ENCODE measurements at regions not wholly inside any gene's neighbourhood (a gene's known extent, or its start where the extent isn't known, plus 50 kb on each side); places are given as distances from the start of the nearest gene placed in this dataset.

DNA sequence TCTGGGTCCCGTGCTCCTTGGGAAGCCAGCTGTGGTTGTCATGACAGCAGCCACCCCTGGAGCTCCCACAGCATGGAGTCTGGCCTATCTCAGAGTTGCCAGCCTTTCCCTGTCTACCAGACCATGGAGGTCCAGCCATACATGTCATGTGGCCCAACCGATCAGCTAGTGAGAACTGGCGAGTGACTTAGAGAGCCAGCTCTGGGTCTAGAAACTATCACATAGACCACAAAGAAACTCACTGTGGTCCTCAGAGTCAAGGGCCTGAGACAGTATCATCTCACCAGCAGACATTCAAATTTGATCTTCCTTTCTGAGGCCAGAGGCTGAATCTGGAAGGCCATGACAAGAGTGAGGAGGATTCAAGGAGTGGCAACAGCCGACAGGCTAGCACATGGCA, 223.3 kb upstream of the GPR26 start:
- Histone ChIP-seq H3K27me3 (ENCODE audit: control insufficient read depth in 2 of 2, insufficient read depth in 2 of 2, low read length in 2 of 2) (no peaks in the 10 kb centered on the region), H3K4me3 (replicated peaks in 1 of 3; ENCODE audit: low read depth in 2 of 3, low read length in 3 of 3) (no peak overlapping the region), H3K9me3 (replicated peaks in 1 of 2; ENCODE audit: control insufficient read depth in 1 of 2, insufficient read depth in 1 of 2, low read length in 2 of 2) (no peaks in the 10 kb centered on the region), H2AFZ (ENCODE audit: insufficient read depth, low read depth, low read length, poor library complexity, severe bottlenecking) (no peak overlapping the region), H4K20me1 (ENCODE audit: insufficient read depth, low read length) (no peaks in the 10 kb centered on the region), H3K36me3 (replicated peaks in 1 of 2; ENCODE audit: control insufficient read depth in 1 of 2, insufficient read depth in 2 of 2, low read length in 2 of 2) (no peaks in the 10 kb centered on the region), H3K9ac (ENCODE audit: insufficient read depth, low read length, poor library complexity, severe bottlenecking) (no peak overlapping the region), H3K4me2 (replicated peaks; ENCODE audit: extremely low read depth, low read length, poor library complexity, severe bottlenecking) (no peak overlapping the region), H3K79me2 (ENCODE audit: insufficient read depth, low read length) (no peaks in the 10 kb centered on the region), H3K4me1 (ENCODE audit: control insufficient read depth in 1 of 2, insufficient read depth in 2 of 2, low read length in 2 of 2) (peaks cover 4 to 7% of the 10 kb centered on the region in 2 donors), H3K27ac (ENCODE audit: low read depth in 1 of 2, low read length in 2 of 2) (no peak overlapping the region)
- 90% methylated on average over 4 of the region's 4 CpGs for WGBS (ENCODE audit: insufficient coverage)
- H3K27ac Mint-ChIP-seq, result no peak overlapping the region
- no peak for DNase-seq
- H3K4me3 Mint-ChIP-seq, result peak overlapping the region in 1 of 2 donors; percentile 35
- H3K4me1 Mint-ChIP-seq, result peaks cover 10% of the 10 kb centered on the region
- intact Hi-C loops (cut with micrococcal nuclease), result no loop called here
- no peaks in the 10 kb centered on the region for H3K36me3 Mint-ChIP-seq
- peaks cover 4 to 33% (median 24%) of the 10 kb centered on the region in 3 donors for H3K27me3 Mint-ChIP-seq (ENCODE audit: low read depth in 3 of 3)
- TF ChIP-seq, protein P1, sequence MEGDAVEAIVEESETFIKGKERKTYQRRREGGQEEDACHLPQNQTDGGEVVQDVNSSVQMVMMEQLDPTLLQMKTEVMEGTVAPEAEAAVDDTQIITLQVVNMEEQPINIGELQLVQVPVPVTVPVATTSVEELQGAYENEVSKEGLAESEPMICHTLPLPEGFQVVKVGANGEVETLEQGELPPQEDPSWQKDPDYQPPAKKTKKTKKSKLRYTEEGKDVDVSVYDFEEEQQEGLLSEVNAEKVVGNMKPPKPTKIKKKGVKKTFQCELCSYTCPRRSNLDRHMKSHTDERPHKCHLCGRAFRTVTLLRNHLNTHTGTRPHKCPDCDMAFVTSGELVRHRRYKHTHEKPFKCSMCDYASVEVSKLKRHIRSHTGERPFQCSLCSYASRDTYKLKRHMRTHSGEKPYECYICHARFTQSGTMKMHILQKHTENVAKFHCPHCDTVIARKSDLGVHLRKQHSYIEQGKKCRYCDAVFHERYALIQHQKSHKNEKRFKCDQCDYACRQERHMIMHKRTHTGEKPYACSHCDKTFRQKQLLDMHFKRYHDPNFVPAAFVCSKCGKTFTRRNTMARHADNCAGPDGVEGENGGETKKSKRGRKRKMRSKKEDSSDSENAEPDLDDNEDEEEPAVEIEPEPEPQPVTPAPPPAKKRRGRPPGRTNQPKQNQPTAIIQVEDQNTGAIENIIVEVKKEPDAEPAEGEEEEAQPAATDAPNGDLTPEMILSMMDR (IDR thresholded peaks at IDR 0.05), result no peak
- H3K9me3 Mint-ChIP-seq, result peaks cover 0 to 12% (median 0%) of the 10 kb centered on the region in 7 donors

DNA sequence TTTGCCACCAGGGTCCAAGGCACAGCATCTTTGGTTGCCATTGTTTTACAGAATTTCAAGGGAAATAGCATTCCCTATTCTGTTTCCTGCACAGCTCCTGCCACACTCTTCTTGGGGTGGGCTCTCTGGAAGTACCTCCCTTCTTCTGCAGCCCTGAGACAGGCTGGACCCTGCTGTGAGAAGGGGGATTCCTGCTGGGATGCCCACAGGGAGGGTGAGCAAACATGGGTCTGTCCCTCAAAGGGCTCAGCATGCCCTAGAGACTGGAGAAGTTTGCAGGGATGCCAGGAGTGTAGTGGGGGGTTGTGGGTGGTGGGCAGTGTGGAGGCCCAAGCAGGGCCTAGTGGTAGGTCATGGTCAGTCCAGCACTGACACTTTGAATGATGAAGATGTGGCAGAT, 222.2 kb upstream of the GPR26 start:
- Histone ChIP-seq H3K4me2 (replicated peaks; ENCODE audit: extremely low read depth, low read length, poor library complexity, severe bottlenecking) (no peak overlapping the region), H3K9ac (ENCODE audit: insufficient read depth, low read length, poor library complexity, severe bottlenecking) (no peak overlapping the region), H3K27me3 (ENCODE audit: control insufficient read depth in 2 of 2, insufficient read depth in 2 of 2, low read length in 2 of 2) (no peaks in the 10 kb centered on the region), H3K36me3 (replicated peaks in 1 of 2; ENCODE audit: control insufficient read depth in 1 of 2, insufficient read depth in 2 of 2, low read length in 2 of 2) (no peaks in the 10 kb centered on the region), H3K4me3 (replicated peaks in 1 of 3; ENCODE audit: low read depth in 2 of 3, low read length in 3 of 3) (no peak overlapping the region), H3K79me2 (ENCODE audit: insufficient read depth, low read length) (no peaks in the 10 kb centered on the region), H3K9me3 (replicated peaks in 1 of 2; ENCODE audit: control insufficient read depth in 1 of 2, insufficient read depth in 1 of 2, low read length in 2 of 2) (no peaks in the 10 kb centered on the region), H4K20me1 (ENCODE audit: insufficient read depth, low read length) (no peaks in the 10 kb centered on the region), H3K4me1 (ENCODE audit: control insufficient read depth in 1 of 2, insufficient read depth in 2 of 2, low read length in 2 of 2) (peaks cover 4 to 7% of the 10 kb centered on the region in 2 donors), H3K27ac (ENCODE audit: low read depth in 1 of 2, low read length in 2 of 2) (no peak overlapping the region), H2AFZ (ENCODE audit: insufficient read depth, low read depth, low read length, poor library complexity, severe bottlenecking) (no peak overlapping the region)
- peaks cover 10% of the 10 kb centered on the region for H3K4me1 Mint-ChIP-seq
- H3K9me3 Mint-ChIP-seq, result peaks cover 0 to 8% (median 0%) of the 10 kb centered on the region in 7 donors
- no peak for DNase-seq
- intact Hi-C loops (cut with micrococcal nuclease), result no loop called here
- peaks cover 4 to 27% (median 24%) of the 10 kb centered on the region in 3 donors for H3K27me3 Mint-ChIP-seq (ENCODE audit: low read depth in 3 of 3)
- peak overlapping the region in 1 of 7 donors; percentile 38 for H3K27ac Mint-ChIP-seq
- no peak overlapping the region for H3K4me3 Mint-ChIP-seq
- no peaks in the 10 kb centered on the region for H3K36me3 Mint-ChIP-seq
- TF ChIP-seq, protein P1 (IDR thresholded peaks at IDR 0.05), result no peak
